GM13977 (cell line): ENCODE measurements at regions not wholly inside any gene's neighbourhood (a gene's known extent, or its start where the extent isn't known, plus 50 kb on each side); places are given as distances from the start of the nearest gene placed in this dataset.

Source experiments
- DNase-seq: peaks from one replicate; pipeline ENCODE4 v3.0.0; 2012; ENCODE audit warnings: low spot score
- in situ Hi-C: fragments of 300-500 bp; cut with MboI; formaldehyde crosslinking; loops from one replicate; pipeline ENCODE4 v1.12.0; 2022; ENCODE audit warnings: low sequenced_read_pairs, low pct_unique_long_range_greater_than_20kb, mixed read lengths, inconsistent platforms; ENCODE audit not compliant: unreplicated experiment
- TF ChIP-seq, protein P1 (sequence below): IDR thresholded peaks from 2 replicates; pipeline ENCODE4 v1.5.1; 2012; ENCODE audit warnings: mild to moderate bottlenecking, control low read depth; ENCODE audit not compliant: insufficient read depth; ENCODE audit errors: extremely low read depth, missing control alignments

DNA sequence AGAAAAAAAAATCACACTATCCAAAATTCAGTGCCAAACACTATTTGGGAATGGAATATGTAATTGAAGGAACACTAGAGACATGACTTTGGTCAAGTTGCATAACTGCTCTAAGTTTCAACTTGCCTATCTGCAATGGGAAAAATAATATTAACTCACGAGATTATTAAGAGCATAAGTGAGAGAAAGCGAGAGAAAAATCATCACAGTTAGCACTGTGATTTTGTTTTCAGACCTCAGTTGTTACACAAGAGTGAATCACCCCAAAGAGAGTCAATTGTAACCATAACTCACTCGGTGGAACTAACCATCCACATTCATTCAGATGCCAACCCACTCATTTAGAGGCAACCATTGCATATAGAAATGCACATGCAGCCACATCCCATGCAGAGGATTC is 147.1 kb downstream of the NHLRC3 start:
- in situ Hi-C loops, result no loop called here

DNA sequence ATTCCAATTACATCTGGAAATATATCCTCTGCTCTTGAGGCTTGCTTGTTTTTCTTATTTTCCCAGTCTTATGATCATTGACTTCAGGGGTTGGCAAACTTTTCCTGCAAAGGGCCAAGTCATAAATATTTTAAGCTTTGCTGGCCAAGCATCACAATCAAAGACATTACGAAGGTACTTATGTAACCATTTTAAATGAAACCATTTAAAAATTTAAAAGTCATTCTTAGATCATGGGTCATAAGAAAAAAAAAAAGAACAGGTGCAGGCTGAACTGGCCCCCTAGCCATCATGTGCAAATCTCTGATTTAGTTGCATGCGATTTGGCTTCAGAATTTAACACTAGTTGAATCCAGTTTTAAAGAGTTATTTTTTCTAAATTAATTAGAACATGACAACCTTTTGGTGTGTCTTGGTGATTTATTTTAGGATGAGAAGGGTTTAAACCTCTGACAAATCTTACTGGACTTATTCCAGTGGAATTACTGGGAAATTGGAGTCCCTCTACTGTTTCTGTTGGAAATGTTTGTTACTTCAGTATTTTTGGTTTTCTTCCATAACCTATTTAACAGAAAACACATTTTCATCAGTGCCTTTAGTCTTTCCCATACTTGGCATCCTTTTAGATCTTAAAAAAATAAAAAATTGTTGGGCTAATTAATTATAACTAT is 148.1 kb downstream of the NHLRC3 start:
- DNase-seq, result no peak
- TF ChIP-seq, protein P1, sequence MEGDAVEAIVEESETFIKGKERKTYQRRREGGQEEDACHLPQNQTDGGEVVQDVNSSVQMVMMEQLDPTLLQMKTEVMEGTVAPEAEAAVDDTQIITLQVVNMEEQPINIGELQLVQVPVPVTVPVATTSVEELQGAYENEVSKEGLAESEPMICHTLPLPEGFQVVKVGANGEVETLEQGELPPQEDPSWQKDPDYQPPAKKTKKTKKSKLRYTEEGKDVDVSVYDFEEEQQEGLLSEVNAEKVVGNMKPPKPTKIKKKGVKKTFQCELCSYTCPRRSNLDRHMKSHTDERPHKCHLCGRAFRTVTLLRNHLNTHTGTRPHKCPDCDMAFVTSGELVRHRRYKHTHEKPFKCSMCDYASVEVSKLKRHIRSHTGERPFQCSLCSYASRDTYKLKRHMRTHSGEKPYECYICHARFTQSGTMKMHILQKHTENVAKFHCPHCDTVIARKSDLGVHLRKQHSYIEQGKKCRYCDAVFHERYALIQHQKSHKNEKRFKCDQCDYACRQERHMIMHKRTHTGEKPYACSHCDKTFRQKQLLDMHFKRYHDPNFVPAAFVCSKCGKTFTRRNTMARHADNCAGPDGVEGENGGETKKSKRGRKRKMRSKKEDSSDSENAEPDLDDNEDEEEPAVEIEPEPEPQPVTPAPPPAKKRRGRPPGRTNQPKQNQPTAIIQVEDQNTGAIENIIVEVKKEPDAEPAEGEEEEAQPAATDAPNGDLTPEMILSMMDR, result no peak
- in situ Hi-C loops, result no loop called here

More for the DNA sequence above, 147.1 kb downstream of the NHLRC3 start:
- DNase-seq, result no peak
- TF ChIP-seq, protein P1, result no peak

DNA sequence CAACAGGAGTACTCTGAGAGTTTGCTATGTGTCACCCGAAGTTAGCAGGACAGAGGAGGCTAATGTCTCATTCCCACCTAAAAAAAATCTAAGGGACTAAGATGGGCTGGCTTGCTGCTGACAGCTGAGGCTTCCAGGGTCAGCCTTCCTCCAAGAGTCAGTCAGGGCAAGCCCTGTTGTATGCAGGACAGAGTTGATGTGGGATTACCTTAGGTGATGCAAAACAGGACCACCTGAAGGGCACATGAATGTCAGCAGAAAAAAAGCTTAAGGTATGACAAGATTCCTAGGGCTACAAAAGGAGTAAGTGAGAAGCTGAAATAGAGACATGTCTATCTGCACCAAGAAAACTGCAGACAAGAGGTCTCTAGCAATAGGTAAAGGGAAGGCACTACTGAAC is 151.5 kb downstream of the NHLRC3 start:
- in situ Hi-C loops, result no loop called here
- no peak for DNase-seq
- TF ChIP-seq, protein P1, result no peak

DNA sequence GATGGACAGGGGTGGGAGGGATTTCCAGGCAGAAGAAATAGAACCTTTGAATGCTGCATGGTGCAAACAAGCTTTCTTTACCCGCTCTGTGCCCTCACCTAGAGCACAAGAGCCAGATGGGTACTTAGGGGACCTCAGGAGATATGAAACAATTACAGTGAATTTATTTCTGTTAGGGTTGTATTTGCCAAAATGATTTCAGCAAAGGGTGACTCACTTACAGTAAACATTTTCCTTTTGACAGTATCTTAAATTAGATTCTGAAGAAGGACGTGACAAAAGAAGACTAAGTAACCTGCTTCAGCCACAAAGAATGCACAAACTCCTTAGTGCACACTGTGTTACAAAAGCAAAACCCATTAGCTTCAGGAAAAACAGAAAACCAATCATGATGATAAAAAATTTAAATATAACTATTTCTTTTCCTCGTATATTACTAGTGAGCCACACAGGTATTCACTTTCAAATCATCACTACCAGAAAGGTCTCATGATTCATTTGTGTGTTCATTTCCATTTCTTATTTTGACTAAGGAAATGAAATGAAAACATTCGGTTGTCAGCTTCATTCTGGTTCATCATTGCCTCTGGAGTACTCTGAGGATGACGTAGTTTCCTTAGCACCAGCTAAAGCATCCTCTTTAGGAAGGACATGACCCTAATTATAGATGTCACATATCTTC is 158.8 kb downstream of the NHLRC3 start:
- peak; percentile 28 for DNase-seq
- in situ Hi-C loops, result no loop called here
- TF ChIP-seq, protein P1, result no peak

DNA sequence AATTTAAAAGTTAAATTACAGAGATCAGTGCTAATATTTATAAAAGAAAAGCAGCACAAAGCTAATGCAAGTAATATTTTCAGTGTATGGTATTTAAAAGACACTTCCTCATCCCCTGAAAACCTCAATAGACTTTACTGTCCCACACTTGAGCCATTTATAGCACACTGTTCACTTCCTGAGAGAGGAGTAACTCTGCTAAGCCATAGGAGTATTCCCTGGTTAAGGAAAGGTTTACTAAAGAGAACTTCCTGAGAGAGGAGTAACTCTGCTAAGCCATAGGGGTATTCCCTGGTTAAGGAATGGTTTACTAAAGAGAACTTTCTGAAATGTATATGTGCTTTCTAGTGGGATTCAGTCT is 159.4 kb downstream of the NHLRC3 start:
- in situ Hi-C loops, result no loop called here
- DNase-seq, result no peak
- TF ChIP-seq, protein P1, result no peak

DNA sequence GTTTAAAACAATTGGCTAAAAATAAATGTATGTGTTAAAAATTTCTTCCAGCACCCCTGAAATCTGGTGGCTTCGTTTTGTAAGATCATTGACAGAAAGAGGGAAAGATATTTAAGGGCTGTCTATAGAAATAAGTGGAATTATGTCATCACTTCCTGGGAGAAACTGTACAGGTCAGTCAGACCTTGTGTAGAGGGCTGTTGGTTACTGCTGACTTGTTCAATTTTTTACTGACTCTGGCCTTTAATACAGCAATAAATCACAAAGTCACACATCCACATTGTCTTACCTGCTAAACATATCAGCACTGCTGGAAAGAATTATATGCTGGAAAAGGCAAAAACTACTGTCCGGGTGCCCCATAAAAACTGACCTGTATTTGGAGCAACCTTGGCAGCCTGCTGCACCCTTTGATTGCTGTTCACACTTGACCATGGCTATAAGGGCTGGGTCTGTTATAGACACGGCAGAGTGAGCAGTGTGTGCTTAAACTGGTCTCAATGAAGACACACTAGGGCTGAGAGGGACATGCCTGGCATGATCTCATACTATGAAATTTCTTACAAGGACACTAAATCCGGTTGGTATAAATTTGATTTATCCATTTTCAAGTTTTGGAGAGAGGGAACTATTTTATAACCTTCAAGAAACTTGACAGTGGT is 162.1 kb downstream of the NHLRC3 start:
- in situ Hi-C loops, result no loop called here
- TF ChIP-seq, protein P1, result no peak
- no peak for DNase-seq
